Mesenchymal stem cell (in vitro differentiated cells and primary cell): ENCODE measurements at regions not wholly inside any gene's neighbourhood (a gene's known extent, or its start where the extent isn't known, plus 50 kb on each side); places are given as distances from the start of the nearest gene placed in this dataset.

ENCODE experiments used
- DNase-seq: peaks from one replicate; pipeline ENCODE4 v3.0.0-alpha.2; 2013
- H2AFZ ChIP-seq: one replicate; pipeline ENCODE4 v1.6.1; 2013; ENCODE audit warnings: low read depth, mild to moderate bottlenecking, control low read depth, inconsistent platforms, low read length, moderate library complexity
- H2AK5ac ChIP-seq: 2 replicates; pipeline ENCODE4 v1.6.1; 2013; ENCODE audit warnings: low read length, moderate library complexity, mild to moderate bottlenecking, inconsistent platforms; ENCODE audit not compliant: severe bottlenecking
- H2BK120ac ChIP-seq: one replicate; pipeline ENCODE4 v1.6.1; 2013; ENCODE audit warnings: low read depth, mild to moderate bottlenecking, inconsistent platforms, low read length, moderate library complexity
- H2BK12ac ChIP-seq, 2 experiments: one replicate each; pipeline ENCODE4 v1.6.1; 2013; ENCODE audit warnings: inconsistent platforms in 2 of 2, low read length in 2 of 2, mild to moderate bottlenecking in 2 of 2, moderate library complexity in 2 of 2, control low read depth in 1 of 2
- H2BK15ac ChIP-seq: one replicate; pipeline ENCODE4 v1.6.1; 2013; ENCODE audit warnings: mild to moderate bottlenecking, low read depth, inconsistent platforms; ENCODE audit not compliant: poor library complexity, severe bottlenecking
- H2BK5ac ChIP-seq: 2 replicates; pipeline ENCODE4 v1.6.1; 2013; ENCODE audit warnings: low read depth, mild to moderate bottlenecking, low read length, control low read depth, inconsistent platforms; ENCODE audit not compliant: poor library complexity, severe bottlenecking
- H3K14ac ChIP-seq, 2 experiments: one replicate each; pipeline ENCODE4 v1.6.1; 2013; ENCODE audit warnings: inconsistent platforms in 2 of 2, low read length in 2 of 2, control low read depth in 1 of 2, mild to moderate bottlenecking in 1 of 2, moderate library complexity in 1 of 2
- H3K18ac ChIP-seq, 2 experiments: one replicate each; pipeline ENCODE4 v1.6.1; 2013; ENCODE audit warnings: inconsistent platforms in 2 of 2, low read length in 2 of 2, control low read depth in 1 of 2, low read depth in 1 of 2, mild to moderate bottlenecking in 1 of 2
- H3K23ac ChIP-seq, 2 experiments: one replicate each; pipeline ENCODE4 v1.6.1; 2013; ENCODE audit warnings: inconsistent platforms in 2 of 2, low read length in 2 of 2, mild to moderate bottlenecking in 2 of 2, moderate library complexity in 2 of 2, control low read depth in 1 of 2
- H3K27ac ChIP-seq: 2 replicates; pipeline ENCODE4 v1.5.1; 2013; ENCODE audit warnings: mild to moderate bottlenecking, moderate library complexity, low read length, control low read depth, inconsistent platforms; ENCODE audit not compliant: poor library complexity, severe bottlenecking
- H3K27me3 ChIP-seq, 2 experiments: 2 replicates each; pipeline versions ENCODE4 v1.6.1 to v1.7.0; 2013; ENCODE audit warnings: low read length in 2 of 2, mild to moderate bottlenecking in 2 of 2, moderate library complexity in 2 of 2, control low read depth in 1 of 2, inconsistent platforms in 1 of 2; ENCODE audit not compliant: control insufficient read depth in 1 of 2, insufficient read depth in 1 of 2
- H3K36me3 ChIP-seq, 2 experiments: 2 replicates each; pipeline versions ENCODE4 v1.6.1 to v1.7.0; 2013; ENCODE audit warnings: low read length in 2 of 2, control low read depth in 1 of 2, inconsistent platforms in 1 of 2, low read depth in 1 of 2, mild to moderate bottlenecking in 1 of 2; ENCODE audit not compliant: insufficient read depth in 2 of 2, control insufficient read depth in 1 of 2
- H3K4ac ChIP-seq, 2 experiments: one replicate each; pipeline ENCODE4 v1.6.1; 2013; ENCODE audit warnings: inconsistent platforms in 2 of 2, low read length in 2 of 2, mild to moderate bottlenecking in 2 of 2, moderate library complexity in 2 of 2, control low read depth in 1 of 2, low read depth in 1 of 2
- H3K4me1 ChIP-seq: 2 replicates; pipeline ENCODE4 v1.6.1; 2013; ENCODE audit warnings: low read depth, low read length, control low read depth; ENCODE audit not compliant: control insufficient read depth, insufficient read depth
- H3K4me2 ChIP-seq: 2 replicates; pipeline ENCODE4 v1.6.1; 2013; ENCODE audit warnings: low read length, mild to moderate bottlenecking, inconsistent platforms; ENCODE audit not compliant: poor library complexity, severe bottlenecking
- H3K4me3 ChIP-seq, 2 experiments: 2 replicates each; pipeline versions ENCODE4 v1.5.1 to v1.7.0; 2013; ENCODE audit warnings: low read length in 2 of 2, mild to moderate bottlenecking in 2 of 2, control low read depth in 1 of 2, low read depth in 1 of 2; ENCODE audit not compliant: insufficient read depth in 1 of 2
- H3K79me1 ChIP-seq: replicated peaks from 2 replicates; pipeline ENCODE4 v1.6.1; 2013; ENCODE audit warnings: mild to moderate bottlenecking, control low read depth, low read length, inconsistent platforms; ENCODE audit not compliant: poor library complexity, severe bottlenecking
- H3K9ac ChIP-seq: 2 replicates; pipeline ENCODE4 v1.7.0; 2013; ENCODE audit warnings: mild to moderate bottlenecking, low read length, moderate library complexity
- H3K9me3 ChIP-seq: 2 replicates; pipeline ENCODE4 v1.7.0; 2013; ENCODE audit warnings: mild to moderate bottlenecking, low read length; ENCODE audit not compliant: control insufficient read depth
- H4K8ac ChIP-seq: one replicate; pipeline ENCODE4 v1.6.1; 2013; ENCODE audit warnings: inconsistent platforms, mild to moderate bottlenecking, low read length, moderate library complexity
- H4K91ac ChIP-seq: one replicate; pipeline ENCODE4 v1.6.1; 2013; ENCODE audit warnings: mild to moderate bottlenecking, low read length, inconsistent platforms
- WGBS: methylation state at CpG from one replicate; pipeline ENCODE4 v1.1.7; 2013; ENCODE audit warnings: mixed read lengths; 5-methylcytosine and 5-hydroxymethylcytosine counted together

- no peak overlapping the region for H2BK120ac ChIP-seq
- no peaks in the 10 kb centered on the region for H3K27me3 ChIP-seq
- DNase-seq, result no peak
- no peak overlapping the region for H2BK15ac ChIP-seq
- H3K27ac ChIP-seq, result no peak overlapping the region
- no peaks in the 10 kb centered on the region for H3K9me3 ChIP-seq
- H4K8ac ChIP-seq, result no peak overlapping the region
- H3K79me1 ChIP-seq, result no peaks in the 10 kb centered on the region
- H3K4me2 ChIP-seq, result no peak overlapping the region
- no peak overlapping the region for H2BK12ac ChIP-seq
- H2BK5ac ChIP-seq, result no peak overlapping the region
- H2AK5ac ChIP-seq, result no peak overlapping the region
- H3K36me3 ChIP-seq, result no peaks in the 10 kb centered on the region
- H3K14ac ChIP-seq, result no peak overlapping the region
- H3K23ac ChIP-seq, result no peak overlapping the region
- no peaks in the 10 kb centered on the region for H3K4me1 ChIP-seq
- no peak overlapping the region for H2AFZ ChIP-seq
- H3K4me3 ChIP-seq, result no peak overlapping the region
- H4K91ac ChIP-seq, result no peak overlapping the region
- H3K9ac ChIP-seq, result no peak overlapping the region
- no peak overlapping the region for H3K4ac ChIP-seq
- no peak overlapping the region for H3K18ac ChIP-seq
- WGBS, result 76% methylated on average over 2 of the region's 2 CpGs
These were observed 179.7 kb downstream of the XPNPEP1 start for GRCh38 chr10:109743574-109743973.

GRCh38 chr10:109743146-109743545, 180.2 kb downstream of the XPNPEP1 start:
- 70% methylated on average over 4 of the region's 5 CpGs for WGBS
- H3K9ac ChIP-seq, result no peak overlapping the region
- H2BK12ac ChIP-seq, result no peak overlapping the region
- H3K27ac ChIP-seq, result no peak overlapping the region
- no peaks in the 10 kb centered on the region for H3K79me1 ChIP-seq
- no peak overlapping the region for H3K14ac ChIP-seq
- no peaks in the 10 kb centered on the region for H3K27me3 ChIP-seq
- H3K36me3 ChIP-seq, result no peaks in the 10 kb centered on the region
- no peaks in the 10 kb centered on the region for H3K9me3 ChIP-seq
- H3K4ac ChIP-seq, result no peak overlapping the region
- H2BK15ac ChIP-seq, result no peak overlapping the region
- no peak overlapping the region for H2BK120ac ChIP-seq
- H3K18ac ChIP-seq, result no peak overlapping the region
- H4K8ac ChIP-seq, result no peak overlapping the region
- no peak for DNase-seq
- no peak overlapping the region for H3K4me2 ChIP-seq
- no peak overlapping the region for H3K23ac ChIP-seq
- no peak overlapping the region for H3K4me3 ChIP-seq
- no peak overlapping the region for H2BK5ac ChIP-seq
- H4K91ac ChIP-seq, result no peak overlapping the region
- no peaks in the 10 kb centered on the region for H3K4me1 ChIP-seq
- no peak overlapping the region for H2AK5ac ChIP-seq
- no peak overlapping the region for H2AFZ ChIP-seq

GRCh38 chr10:109741712-109742111, 181.6 kb downstream of the XPNPEP1 start:
- no peak overlapping the region for H3K4me3 ChIP-seq
- H2BK15ac ChIP-seq, result no peak overlapping the region
- no peak overlapping the region for H3K18ac ChIP-seq
- no peaks in the 10 kb centered on the region for H3K79me1 ChIP-seq
- no peak overlapping the region for H3K23ac ChIP-seq
- no peak for DNase-seq
- H2AFZ ChIP-seq, result no peak overlapping the region
- no peak overlapping the region for H3K4me2 ChIP-seq
- H2BK120ac ChIP-seq, result no peak overlapping the region
- no peak overlapping the region for H4K8ac ChIP-seq
- H3K27ac ChIP-seq, result no peak overlapping the region
- no peak overlapping the region for H3K4ac ChIP-seq
- H2BK12ac ChIP-seq, result no peak overlapping the region
- no peak overlapping the region for H2AK5ac ChIP-seq
- H3K27me3 ChIP-seq, result no peaks in the 10 kb centered on the region
- H3K9ac ChIP-seq, result no peak overlapping the region
- H3K9me3 ChIP-seq, result no peaks in the 10 kb centered on the region
- no peak overlapping the region for H3K14ac ChIP-seq
- no peak overlapping the region for H2BK5ac ChIP-seq
- WGBS, result 63% methylated on average over 1 of the region's 2 CpGs
- H3K36me3 ChIP-seq, result no peaks in the 10 kb centered on the region
- no peaks in the 10 kb centered on the region for H3K4me1 ChIP-seq
- H4K91ac ChIP-seq, result no peak overlapping the region

GRCh38 chr10:109740436-109740835, 182.9 kb downstream of the XPNPEP1 start:
- Histone ChIP-seq H3K4me1 (no peaks in the 10 kb centered on the region), H2BK15ac (no peak overlapping the region), H3K4ac (no peak overlapping the region), H3K9ac (no peak overlapping the region), H3K4me2 (no peak overlapping the region), H3K27me3 (no peaks in the 10 kb centered on the region), H3K23ac (no peak overlapping the region), H2AFZ (no peak overlapping the region), H3K9me3 (no peaks in the 10 kb centered on the region), H2BK120ac (no peak overlapping the region), H2BK5ac (no peak overlapping the region), H4K91ac (no peak overlapping the region), H3K79me1 (no peaks in the 10 kb centered on the region), H2BK12ac (no peak overlapping the region), H4K8ac (no peak overlapping the region), H3K18ac (no peak overlapping the region), H3K27ac (no peak overlapping the region), H3K4me3 (no peak overlapping the region), H3K14ac (no peak overlapping the region), H2AK5ac (no peak overlapping the region), H3K36me3 (no peaks in the 10 kb centered on the region)
- DNase-seq, result peak; percentile 20
- WGBS, result 28% methylated on average over 3 of the region's 3 CpGs
